Uterus (tissue), 2 donors: ENCODE measurements at regions not wholly inside any gene's neighbourhood (a gene's known extent, or its start where the extent isn't known, plus 50 kb on each side); places are given as distances from the start of the nearest gene placed in this dataset.

Experiments used
- POLR2A ChIP-seq, 2 donors: fragments of 450-650 bp; IDR thresholded peaks; one replicate each; pipeline ENCODE4 v1.6.1; 2016; ENCODE audit warnings: antibody characterized with exemption in 2 of 2, mild to moderate bottlenecking in 1 of 2, moderate library complexity in 1 of 2
- TF ChIP-seq, protein P1 (sequence below), 4 experiments: fragments of 200-600 bp in 2 of 4; fragments of 450-650 bp in 2 of 4; sonication (generic) in 2 of 4; IDR thresholded peaks; one replicate each; pipeline ENCODE4 v1.5.1; 2016 to 2019; ENCODE audit warnings: antibody characterized with exemption in 4 of 4, mild to moderate bottlenecking in 2 of 4, moderate library complexity in 1 of 4

GRCh38 chr10:84783386-84783785 lies 455.0 kb downstream of the CCSER2 start:
- TF ChIP-seq, protein P1, sequence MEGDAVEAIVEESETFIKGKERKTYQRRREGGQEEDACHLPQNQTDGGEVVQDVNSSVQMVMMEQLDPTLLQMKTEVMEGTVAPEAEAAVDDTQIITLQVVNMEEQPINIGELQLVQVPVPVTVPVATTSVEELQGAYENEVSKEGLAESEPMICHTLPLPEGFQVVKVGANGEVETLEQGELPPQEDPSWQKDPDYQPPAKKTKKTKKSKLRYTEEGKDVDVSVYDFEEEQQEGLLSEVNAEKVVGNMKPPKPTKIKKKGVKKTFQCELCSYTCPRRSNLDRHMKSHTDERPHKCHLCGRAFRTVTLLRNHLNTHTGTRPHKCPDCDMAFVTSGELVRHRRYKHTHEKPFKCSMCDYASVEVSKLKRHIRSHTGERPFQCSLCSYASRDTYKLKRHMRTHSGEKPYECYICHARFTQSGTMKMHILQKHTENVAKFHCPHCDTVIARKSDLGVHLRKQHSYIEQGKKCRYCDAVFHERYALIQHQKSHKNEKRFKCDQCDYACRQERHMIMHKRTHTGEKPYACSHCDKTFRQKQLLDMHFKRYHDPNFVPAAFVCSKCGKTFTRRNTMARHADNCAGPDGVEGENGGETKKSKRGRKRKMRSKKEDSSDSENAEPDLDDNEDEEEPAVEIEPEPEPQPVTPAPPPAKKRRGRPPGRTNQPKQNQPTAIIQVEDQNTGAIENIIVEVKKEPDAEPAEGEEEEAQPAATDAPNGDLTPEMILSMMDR (IDR thresholded peaks at IDR 0.05), result peak in 1 of 4 experiments; percentile 20
- no peak for TF ChIP-seq POLR2A (IDR thresholded peaks at IDR 0.05)
